Brain microvascular endothelial cell (primary cell): ENCODE measurements at regions not wholly inside any gene's neighbourhood (a gene's known extent, or its start where the extent isn't known, plus 50 kb on each side); places are given as distances from the start of the nearest gene placed in this dataset.
"Not testable (repeated sequence)": the region's sequence is repeated elsewhere in the genome, so short reads cannot be mapped to it uniquely, and the experiment has no call there.

Experiments
- DNase-seq: peaks from one replicate; pipeline ENCODE4 v3.0.0-alpha.2; 2020
- H3K27ac ChIP-seq: fragments of 250-450 bp; sonication (Bioruptor Pico); 2 replicates; pipeline ENCODE4 v1.5.1; 2020; ENCODE audit warnings: mild to moderate bottlenecking, moderate library complexity
- H3K27me3 ChIP-seq: fragments of 250-450 bp; sonication (Bioruptor Pico); replicated peaks from 2 replicates; pipeline ENCODE4 v1.5.1; 2020; ENCODE audit warnings: mild to moderate bottlenecking
- H3K36me3 ChIP-seq: fragments of 250-450 bp; sonication (Bioruptor Pico); replicated peaks from 2 replicates; pipeline ENCODE4 v1.5.1; 2020; ENCODE audit warnings: mild to moderate bottlenecking
- H3K4me3 ChIP-seq: 2 replicates; pipeline ENCODE4 v1.5.1; 2011; ENCODE audit warnings: low read depth, mild to moderate bottlenecking, control low read depth, low read length, moderate library complexity
- in situ Hi-C: cut with HindIII; loops from 2 replicates; pipeline ENCODE4 v1.10.0; 2017; ENCODE audit warnings: low sequenced_read_pairs, low pct_ligation_motif_present
- TF ChIP-seq, protein P1 (sequence below): IDR thresholded peaks from 2 replicates; pipeline ENCODE4 v1.5.1; 2011; ENCODE audit warnings: low read depth, mild to moderate bottlenecking, moderate library complexity, low read length, control low read depth, inconsistent platforms; ENCODE audit errors: missing control alignments

DNA sequence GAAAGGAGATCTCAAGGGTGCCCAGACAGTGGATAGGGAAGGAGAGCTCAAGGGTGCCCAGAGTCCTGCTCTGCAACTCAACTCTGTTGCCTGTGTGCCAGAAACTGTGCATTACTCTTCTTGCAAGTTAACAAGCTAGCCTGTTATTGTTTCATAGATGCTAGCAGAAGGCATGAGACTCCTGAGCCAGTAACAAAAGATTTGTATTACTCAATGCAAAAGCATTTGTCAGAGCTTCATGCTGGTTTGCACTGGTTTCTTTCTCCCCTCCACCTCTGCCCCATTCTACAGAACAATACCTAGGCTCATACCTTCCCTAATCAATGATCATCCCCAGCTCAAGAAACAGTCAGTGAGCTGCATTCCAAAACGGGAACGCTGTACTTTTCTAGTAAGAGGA lies 124.5 kb upstream of the NEIL3 start:
- no peak for DNase-seq
- Histone ChIP-seq H3K36me3 (no peaks in the 10 kb centered on the region), H3K4me3 (no peak overlapping the region), H3K27me3 (no peaks in the 10 kb centered on the region), H3K27ac (no peak overlapping the region)
- in situ Hi-C loops: no loop called here
- TF ChIP-seq, protein P1, sequence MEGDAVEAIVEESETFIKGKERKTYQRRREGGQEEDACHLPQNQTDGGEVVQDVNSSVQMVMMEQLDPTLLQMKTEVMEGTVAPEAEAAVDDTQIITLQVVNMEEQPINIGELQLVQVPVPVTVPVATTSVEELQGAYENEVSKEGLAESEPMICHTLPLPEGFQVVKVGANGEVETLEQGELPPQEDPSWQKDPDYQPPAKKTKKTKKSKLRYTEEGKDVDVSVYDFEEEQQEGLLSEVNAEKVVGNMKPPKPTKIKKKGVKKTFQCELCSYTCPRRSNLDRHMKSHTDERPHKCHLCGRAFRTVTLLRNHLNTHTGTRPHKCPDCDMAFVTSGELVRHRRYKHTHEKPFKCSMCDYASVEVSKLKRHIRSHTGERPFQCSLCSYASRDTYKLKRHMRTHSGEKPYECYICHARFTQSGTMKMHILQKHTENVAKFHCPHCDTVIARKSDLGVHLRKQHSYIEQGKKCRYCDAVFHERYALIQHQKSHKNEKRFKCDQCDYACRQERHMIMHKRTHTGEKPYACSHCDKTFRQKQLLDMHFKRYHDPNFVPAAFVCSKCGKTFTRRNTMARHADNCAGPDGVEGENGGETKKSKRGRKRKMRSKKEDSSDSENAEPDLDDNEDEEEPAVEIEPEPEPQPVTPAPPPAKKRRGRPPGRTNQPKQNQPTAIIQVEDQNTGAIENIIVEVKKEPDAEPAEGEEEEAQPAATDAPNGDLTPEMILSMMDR: no peak

DNA sequence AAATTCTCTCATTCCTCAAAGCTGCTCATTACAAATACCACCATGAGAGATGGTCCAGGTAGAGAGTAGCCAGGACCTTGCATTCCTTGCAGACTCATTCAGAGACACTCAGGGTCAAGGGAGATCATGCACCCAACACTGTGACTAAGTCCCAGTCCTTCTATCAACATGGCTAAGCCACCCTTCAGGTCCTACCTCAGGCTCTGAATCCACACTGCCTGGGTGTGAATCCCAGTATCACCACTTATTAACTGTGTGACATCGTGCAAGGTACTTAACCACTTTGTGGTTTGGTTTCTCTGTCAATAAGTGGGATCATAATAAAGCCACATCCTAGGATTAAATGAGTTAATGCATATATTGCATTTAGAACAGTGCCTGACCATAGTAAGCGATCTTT lies 124.1 kb upstream of the NEIL3 start:
- TF ChIP-seq, protein P1: no peak
- in situ Hi-C loops: no loop called here
- Histone ChIP-seq H3K27me3 (no peaks in the 10 kb centered on the region), H3K4me3 (no peak overlapping the region), H3K27ac (no peak overlapping the region), H3K36me3 (no peaks in the 10 kb centered on the region)
- no peak for DNase-seq

DNA sequence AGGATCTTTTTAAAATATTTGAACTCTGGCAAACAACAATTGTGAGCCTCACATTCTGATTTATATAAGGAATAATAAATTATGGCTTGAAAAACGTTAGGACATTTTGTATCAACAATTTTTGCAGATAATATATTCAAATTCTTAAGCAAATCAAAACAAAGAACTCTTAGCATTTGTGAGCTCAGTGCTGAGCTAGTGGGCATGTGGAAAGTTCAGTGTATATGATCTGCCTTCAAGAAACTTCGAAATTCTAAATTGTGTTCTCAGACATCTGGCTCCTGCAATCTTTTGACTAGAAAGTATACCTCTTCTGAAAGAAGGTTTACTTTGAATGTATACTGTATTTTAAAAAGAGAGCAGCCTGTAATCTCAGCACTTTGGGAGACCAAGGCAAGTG lies 122.3 kb upstream of the NEIL3 start:
- Histone ChIP-seq H3K36me3 (no peaks in the 10 kb centered on the region), H3K4me3 (no peak overlapping the region), H3K27ac (no peak overlapping the region), H3K27me3 (no peaks in the 10 kb centered on the region)
- TF ChIP-seq, protein P1: no peak
- in situ Hi-C loops: no loop called here
- DNase-seq: no peak

DNA sequence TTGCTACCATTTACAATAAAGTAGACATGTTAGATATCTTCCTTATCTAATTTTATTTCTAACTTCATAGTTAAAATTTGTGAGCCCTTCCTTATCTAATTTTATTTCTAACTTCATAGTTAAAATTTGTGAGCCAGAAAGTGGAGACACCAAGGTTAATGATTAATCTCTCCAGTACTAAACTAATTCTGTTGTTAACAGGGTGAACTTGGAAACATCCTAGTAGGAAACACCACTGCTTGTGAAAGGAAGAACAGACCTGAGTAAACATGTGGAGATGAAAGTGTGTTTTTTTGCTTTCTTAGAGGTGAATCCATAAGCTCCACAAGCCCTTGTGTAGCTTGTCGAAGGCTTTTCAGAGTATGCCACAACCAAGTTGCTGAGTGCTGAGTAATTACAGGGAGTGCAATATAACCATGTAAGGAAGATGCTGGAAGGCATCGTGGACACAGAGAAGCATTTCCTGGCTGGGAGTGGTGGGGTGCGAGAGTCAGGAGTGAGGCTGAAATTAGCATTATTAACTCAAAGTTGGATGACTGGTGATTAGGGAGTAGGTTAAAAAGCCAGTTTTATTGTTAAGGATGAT lies 118.6 kb upstream of the NEIL3 start:
- TF ChIP-seq, protein P1: no peak
- no peaks in the 10 kb centered on the region for H3K27me3 ChIP-seq
- no peak overlapping the region for H3K4me3 ChIP-seq
- in situ Hi-C loops: no loop called here
- peak; percentile 33 for DNase-seq
- no peak overlapping the region for H3K27ac ChIP-seq
- no peaks in the 10 kb centered on the region for H3K36me3 ChIP-seq

DNA sequence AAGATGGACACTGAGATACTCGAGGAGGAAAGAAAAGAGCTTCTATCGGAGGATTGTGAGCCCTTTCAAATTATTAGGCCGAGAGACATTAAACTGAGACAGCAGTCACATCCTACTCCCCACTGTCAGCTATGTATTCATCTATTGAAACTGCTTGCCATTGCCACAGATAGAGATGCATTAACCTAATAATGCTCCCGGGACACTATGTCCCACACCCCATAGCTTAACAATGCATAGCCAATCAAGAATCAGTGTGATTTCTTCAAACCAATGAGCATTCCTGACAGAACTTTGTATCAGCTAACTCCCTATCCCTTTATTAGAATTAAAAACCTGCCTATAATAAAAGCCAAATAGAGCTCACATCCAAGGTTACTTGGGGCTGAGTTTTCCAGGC lies 118.1 kb upstream of the NEIL3 start:
- no peak overlapping the region for H3K4me3 ChIP-seq
- in situ Hi-C loops: no loop called here
- TF ChIP-seq, protein P1: no peak
- H3K36me3 ChIP-seq: no peaks in the 10 kb centered on the region
- H3K27me3 ChIP-seq: no peaks in the 10 kb centered on the region
- no peak for DNase-seq
- H3K27ac ChIP-seq: no peak overlapping the region

DNA sequence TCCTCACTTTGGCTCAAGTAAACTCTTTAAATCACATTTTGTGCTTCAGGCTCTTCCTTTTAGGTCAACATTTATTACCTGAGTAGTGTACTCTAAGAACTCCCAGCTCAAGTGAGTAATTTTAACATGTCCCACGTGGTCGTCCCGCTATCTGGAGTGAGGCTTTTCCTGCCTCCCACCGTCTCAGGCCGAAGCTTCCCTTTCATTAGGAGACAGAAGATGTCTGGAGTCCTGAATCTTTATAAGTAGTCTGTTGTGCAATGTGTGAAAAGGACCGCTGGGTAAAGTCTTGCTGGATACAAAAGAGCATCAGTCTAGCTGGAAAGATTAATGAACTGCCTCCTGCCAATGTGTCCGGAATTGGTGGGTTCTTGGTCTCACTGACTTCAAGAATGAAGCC lies 117.7 kb upstream of the NEIL3 start:
- in situ Hi-C loops: no loop called here
- DNase-seq: no peak
- TF ChIP-seq, protein P1: no peak
- H3K27ac ChIP-seq: no peak overlapping the region
- H3K4me3 ChIP-seq: no peak overlapping the region
- H3K27me3 ChIP-seq: no peaks in the 10 kb centered on the region
- no peaks in the 10 kb centered on the region for H3K36me3 ChIP-seq

DNA sequence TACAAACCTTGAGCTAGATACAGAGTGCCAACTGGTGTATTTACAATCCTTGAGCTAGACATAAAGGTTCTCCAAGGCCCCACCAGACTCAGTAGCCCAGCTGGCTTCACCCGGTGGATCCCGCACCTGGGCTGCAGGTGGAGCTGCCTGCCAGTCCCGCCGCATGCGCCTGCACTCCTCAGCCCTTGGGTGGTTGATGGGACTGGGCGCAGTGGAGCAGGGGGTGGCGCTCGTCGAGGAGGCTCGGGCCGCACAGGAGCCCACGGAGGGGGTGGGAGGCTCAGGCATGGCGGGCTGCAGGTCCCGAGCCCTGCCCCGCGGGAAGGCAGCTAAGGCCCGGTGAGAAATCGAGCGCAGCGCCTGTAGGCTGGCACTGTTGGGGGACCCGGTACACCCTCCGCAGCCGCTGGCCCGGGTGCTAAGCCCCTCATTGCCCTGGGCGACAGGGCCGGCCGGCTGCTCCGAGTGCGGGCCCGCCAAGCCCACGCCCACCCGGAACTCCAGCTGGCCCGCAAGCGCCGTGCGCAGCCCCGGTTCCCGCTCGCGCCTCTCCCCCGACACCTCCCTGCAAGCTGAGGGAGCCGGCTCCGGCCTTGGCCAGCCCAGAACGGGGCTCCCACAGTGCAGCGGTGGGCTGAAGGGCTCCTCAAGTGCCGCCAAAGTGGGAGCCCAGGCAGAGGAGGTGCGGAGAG lies 116.5 kb upstream of the NEIL3 start:
- in situ Hi-C loops, H3K4me3 ChIP-seq, H3K27ac ChIP-seq, H3K36me3 ChIP-seq, DNase-seq, H3K27me3 ChIP-seq: not testable (repeated sequence)
